ENCODE measurements at regions not wholly inside any gene's neighbourhood (a gene's known extent, or its start where the extent isn't known, plus 50 kb on each side); places are given as distances from the start of the nearest gene placed in this dataset.

DNA sequence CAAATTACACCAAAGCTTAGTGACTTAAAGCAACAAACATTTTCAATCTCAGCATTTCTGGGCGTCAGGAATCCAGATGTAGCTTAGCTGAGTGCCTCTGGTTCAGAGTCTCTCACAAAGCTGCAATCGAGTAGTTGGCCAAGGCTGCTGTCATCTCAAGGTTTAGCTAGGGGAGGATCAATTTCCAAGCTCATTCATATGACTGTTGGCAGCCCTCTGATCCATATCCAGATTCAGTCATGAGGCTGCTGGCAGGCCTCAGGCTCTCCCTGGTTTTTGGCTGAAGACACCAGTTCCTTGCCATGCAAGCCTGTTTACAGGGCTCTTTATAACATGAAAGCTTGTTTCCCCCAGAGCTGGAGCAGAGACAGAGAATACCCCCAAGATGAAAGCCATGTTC is 419.5 kb upstream of the TLE4 start:
- H3K9me3 ChIP-seq (ENCODE audit: low read length), result no peaks in the 10 kb centered on the region
- H3K4me1 ChIP-seq (ENCODE audit: insufficient read depth, low read length), result no peaks in the 10 kb centered on the region
- H3K4me3 ChIP-seq (ENCODE audit: low read length), result no peak overlapping the region
- no peaks in the 10 kb centered on the region for H3K27me3 ChIP-seq (ENCODE audit: insufficient read depth, low read length)
- H3K36me3 ChIP-seq (ENCODE audit: insufficient read depth, low read length), result no peaks in the 10 kb centered on the region
- H2AFZ ChIP-seq (ENCODE audit: low read depth, low read length), result no peak overlapping the region

GRCh38 chr9:79154806-79155205 is 417.0 kb upstream of the TLE4 start:
- H2AFZ ChIP-seq (ENCODE audit: low read depth, low read length), result no peak overlapping the region
- no peaks in the 10 kb centered on the region for H3K4me1 ChIP-seq (ENCODE audit: insufficient read depth, low read length)
- H3K4me3 ChIP-seq (ENCODE audit: low read length), result no peak overlapping the region
- no peaks in the 10 kb centered on the region for H3K9me3 ChIP-seq (ENCODE audit: low read length)
- H3K27me3 ChIP-seq (ENCODE audit: insufficient read depth, low read length), result no peaks in the 10 kb centered on the region
- H3K36me3 ChIP-seq (ENCODE audit: insufficient read depth, low read length), result no peaks in the 10 kb centered on the region

GRCh38 chr9:79155308-79155707 is 416.5 kb upstream of the TLE4 start:
- H3K36me3 ChIP-seq (ENCODE audit: insufficient read depth, low read length), result no peaks in the 10 kb centered on the region
- no peaks in the 10 kb centered on the region for H3K9me3 ChIP-seq (ENCODE audit: low read length)
- H3K4me1 ChIP-seq (ENCODE audit: insufficient read depth, low read length), result no peaks in the 10 kb centered on the region
- no peak overlapping the region for H2AFZ ChIP-seq (ENCODE audit: low read depth, low read length)
- H3K4me3 ChIP-seq (ENCODE audit: low read length), result no peak overlapping the region
- H3K27me3 ChIP-seq (ENCODE audit: insufficient read depth, low read length), result no peaks in the 10 kb centered on the region

- no peak overlapping the region for H2AFZ ChIP-seq (ENCODE audit: low read depth, low read length)
- H3K36me3 ChIP-seq (ENCODE audit: insufficient read depth, low read length), result no peaks in the 10 kb centered on the region
- no peaks in the 10 kb centered on the region for H3K9me3 ChIP-seq (ENCODE audit: low read length)
- H3K27me3 ChIP-seq (ENCODE audit: insufficient read depth, low read length), result no peaks in the 10 kb centered on the region
- no peak overlapping the region for H3K4me3 ChIP-seq (ENCODE audit: low read length)
- H3K4me1 ChIP-seq (ENCODE audit: insufficient read depth, low read length), result no peaks in the 10 kb centered on the region
Observed at GRCh38 chr9:79163544-79163943, 408.2 kb upstream of the TLE4 start.

- H3K36me3 ChIP-seq (ENCODE audit: insufficient read depth, low read length), result no peaks in the 10 kb centered on the region
- no peaks in the 10 kb centered on the region for H3K4me1 ChIP-seq (ENCODE audit: insufficient read depth, low read length)
- H3K4me3 ChIP-seq (ENCODE audit: low read length), result no peak overlapping the region
- H3K9me3 ChIP-seq (ENCODE audit: low read length), result no peaks in the 10 kb centered on the region
- H3K27me3 ChIP-seq (ENCODE audit: insufficient read depth, low read length), result no peaks in the 10 kb centered on the region
- no peak overlapping the region for H2AFZ ChIP-seq (ENCODE audit: low read depth, low read length)
Observed at GRCh38 chr9:79164406-79164805, 407.4 kb upstream of the TLE4 start.

- Histone ChIP-seq H3K27me3 (ENCODE audit: insufficient read depth, low read length) (no peaks in the 10 kb centered on the region), H3K4me3 (ENCODE audit: low read length) (no peak overlapping the region), H3K4me1 (ENCODE audit: insufficient read depth, low read length) (no peaks in the 10 kb centered on the region), H3K9me3 (ENCODE audit: low read length) (no peaks in the 10 kb centered on the region), H2AFZ (ENCODE audit: low read depth, low read length) (no peak overlapping the region), H3K36me3 (ENCODE audit: insufficient read depth, low read length) (no peaks in the 10 kb centered on the region)
Observed at GRCh38 chr9:79165020-79165780, 406.6 kb upstream of the TLE4 start.

GRCh38 chr9:79166005-79166404 is 405.8 kb upstream of the TLE4 start:
- Histone ChIP-seq H3K4me3 (ENCODE audit: low read length) (no peak overlapping the region), H3K9me3 (ENCODE audit: low read length) (no peaks in the 10 kb centered on the region), H3K4me1 (ENCODE audit: insufficient read depth, low read length) (no peaks in the 10 kb centered on the region), H3K36me3 (ENCODE audit: insufficient read depth, low read length) (no peaks in the 10 kb centered on the region), H2AFZ (ENCODE audit: low read depth, low read length) (no peak overlapping the region), H3K27me3 (ENCODE audit: insufficient read depth, low read length) (no peaks in the 10 kb centered on the region)

- no peaks in the 10 kb centered on the region for H3K27me3 ChIP-seq (ENCODE audit: insufficient read depth, low read length)
- H2AFZ ChIP-seq (ENCODE audit: low read depth, low read length), result no peak overlapping the region
- no peaks in the 10 kb centered on the region for H3K4me1 ChIP-seq (ENCODE audit: insufficient read depth, low read length)
- H3K9me3 ChIP-seq (ENCODE audit: low read length), result no peaks in the 10 kb centered on the region
- H3K36me3 ChIP-seq (ENCODE audit: insufficient read depth, low read length), result no peaks in the 10 kb centered on the region
- no peak overlapping the region for H3K4me3 ChIP-seq (ENCODE audit: low read length)
Observed at GRCh38 chr9:79170643-79171042, 401.1 kb upstream of the TLE4 start.

- Histone ChIP-seq H3K4me1 (ENCODE audit: insufficient read depth, low read length) (no peaks in the 10 kb centered on the region), H3K27me3 (ENCODE audit: insufficient read depth, low read length) (no peaks in the 10 kb centered on the region), H3K36me3 (ENCODE audit: insufficient read depth, low read length) (no peaks in the 10 kb centered on the region), H3K9me3 (ENCODE audit: low read length) (no peaks in the 10 kb centered on the region), H2AFZ (ENCODE audit: low read depth, low read length) (no peak overlapping the region), H3K4me3 (ENCODE audit: low read length) (no peak overlapping the region)
Observed at GRCh38 chr9:79173932-79174331, 397.8 kb upstream of the TLE4 start.

DNA sequence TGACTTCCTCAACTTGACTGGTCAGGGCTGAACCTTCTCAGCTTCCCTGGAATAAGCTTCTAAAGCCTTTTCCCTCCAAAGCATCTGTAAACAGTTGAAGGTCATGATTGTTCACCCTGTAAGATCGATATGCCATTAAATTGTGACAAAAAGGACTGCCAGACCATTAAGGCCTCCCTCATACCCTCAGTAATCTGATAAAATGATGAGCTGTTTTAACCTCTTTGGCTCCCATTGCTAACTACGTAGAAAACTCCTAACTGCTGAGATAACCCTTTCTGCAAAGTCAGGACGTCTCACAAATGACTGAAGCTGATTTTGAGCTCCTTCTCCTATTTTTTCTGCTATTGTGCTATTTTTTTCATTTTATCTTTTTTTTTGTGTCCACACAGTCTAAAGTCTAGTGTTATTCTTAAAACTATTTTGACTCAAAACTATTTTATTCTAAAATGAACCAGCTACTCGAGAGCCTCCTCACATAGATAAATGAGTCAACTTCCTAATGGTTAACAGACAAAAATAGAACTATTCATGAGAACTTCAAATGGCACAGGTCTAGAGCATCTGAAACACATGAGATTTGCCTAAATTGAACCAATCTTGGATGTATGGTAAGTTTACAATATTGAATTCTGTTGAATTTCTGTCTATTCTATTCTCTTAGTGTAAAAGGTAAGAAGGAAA is 395.6 kb upstream of the TLE4 start:
- Histone ChIP-seq H3K9me3 (ENCODE audit: low read length) (no peaks in the 10 kb centered on the region), H3K27me3 (ENCODE audit: insufficient read depth, low read length) (no peaks in the 10 kb centered on the region), H2AFZ (ENCODE audit: low read depth, low read length) (no peak overlapping the region), H3K36me3 (ENCODE audit: insufficient read depth, low read length) (no peaks in the 10 kb centered on the region), H3K4me1 (ENCODE audit: insufficient read depth, low read length) (no peaks in the 10 kb centered on the region), H3K4me3 (ENCODE audit: low read length) (no peak overlapping the region)

- no peaks in the 10 kb centered on the region for H3K36me3 ChIP-seq (ENCODE audit: insufficient read depth, low read length)
- no peak overlapping the region for H3K4me3 ChIP-seq (ENCODE audit: low read length)
- no peaks in the 10 kb centered on the region for H3K4me1 ChIP-seq (ENCODE audit: insufficient read depth, low read length)
- no peak overlapping the region for H2AFZ ChIP-seq (ENCODE audit: low read depth, low read length)
- no peaks in the 10 kb centered on the region for H3K9me3 ChIP-seq (ENCODE audit: low read length)
- no peaks in the 10 kb centered on the region for H3K27me3 ChIP-seq (ENCODE audit: insufficient read depth, low read length)
Observed at GRCh38 chr9:79184831-79185230, 386.9 kb upstream of the TLE4 start.

DNA sequence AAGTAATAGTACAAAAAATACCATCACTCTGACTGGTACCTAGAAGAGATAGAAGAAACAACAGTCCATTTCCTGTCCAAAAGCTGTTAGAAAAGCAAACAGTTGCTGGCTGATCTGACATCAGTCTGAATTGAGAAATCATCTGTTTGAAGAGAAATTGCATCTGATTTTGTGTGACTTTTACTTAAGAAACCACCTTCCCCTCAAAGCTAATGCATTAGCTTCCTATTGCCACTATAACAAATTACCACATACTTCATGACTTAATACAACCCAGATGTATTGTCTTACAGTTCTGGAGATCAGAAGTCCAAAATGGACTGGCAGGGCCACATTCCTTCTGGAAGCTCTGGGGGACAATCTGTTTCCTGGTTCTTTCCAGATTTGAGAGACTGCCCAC is 385.9 kb upstream of the TLE4 start:
- no peaks in the 10 kb centered on the region for H3K36me3 ChIP-seq (ENCODE audit: insufficient read depth, low read length)
- no peaks in the 10 kb centered on the region for H3K27me3 ChIP-seq (ENCODE audit: insufficient read depth, low read length)
- no peaks in the 10 kb centered on the region for H3K9me3 ChIP-seq (ENCODE audit: low read length)
- H3K4me1 ChIP-seq (ENCODE audit: insufficient read depth, low read length), result no peaks in the 10 kb centered on the region
- no peak overlapping the region for H3K4me3 ChIP-seq (ENCODE audit: low read length)
- no peak overlapping the region for H2AFZ ChIP-seq (ENCODE audit: low read depth, low read length)

- H2AFZ ChIP-seq (ENCODE audit: low read depth, low read length), result no peak overlapping the region
- no peak overlapping the region for H3K4me3 ChIP-seq (ENCODE audit: low read length)
- no peaks in the 10 kb centered on the region for H3K36me3 ChIP-seq (ENCODE audit: insufficient read depth, low read length)
- no peaks in the 10 kb centered on the region for H3K27me3 ChIP-seq (ENCODE audit: insufficient read depth, low read length)
- no peaks in the 10 kb centered on the region for H3K9me3 ChIP-seq (ENCODE audit: low read length)
- H3K4me1 ChIP-seq (ENCODE audit: insufficient read depth, low read length), result no peaks in the 10 kb centered on the region
Observed at GRCh38 chr9:79189511-79189924, 382.2 kb upstream of the TLE4 start.

DNA sequence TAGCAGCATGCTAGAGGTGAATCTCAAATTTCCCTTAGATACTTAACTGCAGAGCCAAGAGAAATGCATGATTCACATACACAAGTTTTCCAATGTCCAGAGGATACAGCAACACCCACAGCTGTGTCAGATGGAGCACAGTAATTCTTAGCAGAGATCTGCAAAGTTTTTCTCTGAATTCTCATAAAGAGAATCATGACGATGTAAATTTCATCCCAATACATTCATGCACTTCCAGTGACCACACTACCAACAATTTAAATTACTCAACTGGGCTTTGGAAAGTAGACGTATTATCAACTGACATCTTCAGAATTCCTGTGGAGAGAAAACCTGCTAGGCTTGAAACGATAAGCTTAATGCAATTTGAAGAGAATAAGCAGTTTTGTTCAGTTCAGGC is 378.8 kb upstream of the TLE4 start:
- no peak overlapping the region for H2AFZ ChIP-seq (ENCODE audit: low read depth, low read length)
- H3K27me3 ChIP-seq (ENCODE audit: insufficient read depth, low read length), result no peaks in the 10 kb centered on the region
- H3K4me1 ChIP-seq (ENCODE audit: insufficient read depth, low read length), result no peaks in the 10 kb centered on the region
- H3K4me3 ChIP-seq (ENCODE audit: low read length), result no peak overlapping the region
- no peaks in the 10 kb centered on the region for H3K36me3 ChIP-seq (ENCODE audit: insufficient read depth, low read length)
- H3K9me3 ChIP-seq (ENCODE audit: low read length), result no peaks in the 10 kb centered on the region

Measured in neuron (in vitro differentiated cells).